Prostate gland (tissue), 2 donors: ENCODE measurements at regions not wholly inside any gene's neighbourhood (a gene's known extent, or its start where the extent isn't known, plus 50 kb on each side); places are given as distances from the start of the nearest gene placed in this dataset.

Source experiments
- CTCF ChIP-seq, 4 experiments: fragments of 200-600 bp in 2 of 4; fragments of 450-650 bp in 2 of 4; sonication (generic) in 2 of 4; IDR thresholded peaks; 1 replicate in 3 of 4; 2 replicates in 1 of 4; pipeline ENCODE4 v1.5.1; 2016 to 2019; ENCODE audit warnings: antibody characterized with exemption in 4 of 4, mild to moderate bottlenecking in 2 of 4, moderate library complexity in 2 of 4
- POLR2A ChIP-seq: fragments of 450-650 bp; IDR thresholded peaks from one replicate; pipeline ENCODE4 v1.6.1; 2016; ENCODE audit warnings: antibody characterized with exemption, mild to moderate bottlenecking

GRCh38 chr3:54053211-54053610 is 69.1 kb upstream of the CACNA2D3 start:
- TF ChIP-seq POLR2A, result no peak
- TF ChIP-seq CTCF (IDR thresholded peaks at IDR 0.05), result no peak
